ENCODE measurements at regions not wholly inside any gene's neighbourhood (a gene's known extent, or its start where the extent isn't known, plus 50 kb on each side); places are given as distances from the start of the nearest gene placed in this dataset.

DNA sequence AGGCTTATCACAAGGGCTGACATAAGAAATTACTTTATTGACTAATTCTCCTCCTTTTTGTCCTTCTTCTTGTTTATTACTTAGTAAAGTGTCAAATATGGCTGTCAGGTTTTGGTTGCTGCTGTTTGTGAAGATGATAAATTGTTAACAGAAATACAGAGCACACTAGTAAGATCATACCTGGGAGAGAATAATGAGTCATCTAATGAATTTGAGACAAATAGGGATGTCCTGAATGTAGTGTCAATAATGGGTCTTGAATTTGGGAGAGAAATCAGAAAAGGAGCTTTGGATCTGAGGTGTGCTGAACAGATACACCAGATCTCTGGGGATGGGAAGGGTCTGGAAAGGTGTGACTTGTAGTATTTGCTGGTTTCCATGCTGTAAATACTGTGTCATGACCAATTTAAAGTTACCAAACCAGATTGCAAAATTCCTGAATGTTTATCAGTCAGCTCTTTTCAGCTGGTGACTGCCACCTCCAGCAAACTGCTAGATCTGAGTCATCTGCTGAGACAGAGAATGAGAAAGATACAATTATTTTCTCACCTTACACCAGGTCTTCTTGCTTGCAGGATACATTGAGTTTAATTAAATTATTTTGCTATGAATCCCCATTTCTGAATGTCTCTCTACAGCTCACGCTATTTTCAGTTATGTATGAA, 76.7 kb upstream of the SATB1 start:
- no peak for TF ChIP-seq JUN (IDR thresholded peaks at IDR 0.05; ENCODE audit: low read depth, low read length)
- TF ChIP-seq, protein P1, sequence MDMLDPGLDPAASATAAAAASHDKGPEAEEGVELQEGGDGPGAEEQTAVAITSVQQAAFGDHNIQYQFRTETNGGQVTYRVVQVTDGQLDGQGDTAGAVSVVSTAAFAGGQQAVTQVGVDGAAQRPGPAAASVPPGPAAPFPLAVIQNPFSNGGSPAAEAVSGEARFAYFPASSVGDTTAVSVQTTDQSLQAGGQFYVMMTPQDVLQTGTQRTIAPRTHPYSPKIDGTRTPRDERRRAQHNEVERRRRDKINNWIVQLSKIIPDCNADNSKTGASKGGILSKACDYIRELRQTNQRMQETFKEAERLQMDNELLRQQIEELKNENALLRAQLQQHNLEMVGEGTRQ (IDR thresholded peaks at IDR 0.05; ENCODE audit: low read length): no peak
- TF ChIP-seq, protein P2, sequence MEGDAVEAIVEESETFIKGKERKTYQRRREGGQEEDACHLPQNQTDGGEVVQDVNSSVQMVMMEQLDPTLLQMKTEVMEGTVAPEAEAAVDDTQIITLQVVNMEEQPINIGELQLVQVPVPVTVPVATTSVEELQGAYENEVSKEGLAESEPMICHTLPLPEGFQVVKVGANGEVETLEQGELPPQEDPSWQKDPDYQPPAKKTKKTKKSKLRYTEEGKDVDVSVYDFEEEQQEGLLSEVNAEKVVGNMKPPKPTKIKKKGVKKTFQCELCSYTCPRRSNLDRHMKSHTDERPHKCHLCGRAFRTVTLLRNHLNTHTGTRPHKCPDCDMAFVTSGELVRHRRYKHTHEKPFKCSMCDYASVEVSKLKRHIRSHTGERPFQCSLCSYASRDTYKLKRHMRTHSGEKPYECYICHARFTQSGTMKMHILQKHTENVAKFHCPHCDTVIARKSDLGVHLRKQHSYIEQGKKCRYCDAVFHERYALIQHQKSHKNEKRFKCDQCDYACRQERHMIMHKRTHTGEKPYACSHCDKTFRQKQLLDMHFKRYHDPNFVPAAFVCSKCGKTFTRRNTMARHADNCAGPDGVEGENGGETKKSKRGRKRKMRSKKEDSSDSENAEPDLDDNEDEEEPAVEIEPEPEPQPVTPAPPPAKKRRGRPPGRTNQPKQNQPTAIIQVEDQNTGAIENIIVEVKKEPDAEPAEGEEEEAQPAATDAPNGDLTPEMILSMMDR (IDR thresholded peaks at IDR 0.05; ENCODE audit: control extremely low read depth in 1 of 3, insufficient read depth in 1 of 3, low read depth in 1 of 3, low read length in 3 of 3): no peak
- no peak for TF ChIP-seq SP1 (IDR thresholded peaks at IDR 0.05; ENCODE audit: low read depth, low read length)

Data from H1 (cell line).